NCI-H187 (cell line): ENCODE measurements at regions not wholly inside any gene's neighbourhood (a gene's known extent, or its start where the extent isn't known, plus 50 kb on each side); places are given as distances from the start of the nearest gene placed in this dataset.
A peak's percentile ranks its signal among the peaks of the same experiment; 100 is the strongest.

Experiments
- DNase-seq, 2 experiments: peaks; one replicate each; lab custom pipeline; 2025; lab: John Stamatoyannopoulos, UW

- no peak for DNase-seq
These were observed 205.2 kb upstream of the RTL1 start for GRCh38 chr14:101108579-101109346.

- no peak for DNase-seq
These were observed 205.8 kb upstream of the RTL1 start for GRCh38 chr14:101109347-101109638.

- peak in 1 of 2 experiments; percentile 32 for DNase-seq
These were observed 206.6 kb upstream of the RTL1 start for GRCh38 chr14:101109981-101110728.

GRCh38 chr14:101110729-101111619 is 207.5 kb upstream of the RTL1 start:
- no peak for DNase-seq

- no peak for DNase-seq
These were observed 208.2 kb upstream of the RTL1 start for GRCh38 chr14:101111620-101112290.

GRCh38 chr14:101112351-101113107 is 209.0 kb upstream of the RTL1 start:
- DNase-seq, result no peak

GRCh38 chr14:101113108-101113612 is 209.6 kb upstream of the RTL1 start:
- no peak for DNase-seq

- DNase-seq, result no peak
These were observed 210.6 kb upstream of the RTL1 start for GRCh38 chr14:101113835-101114725.

GRCh38 chr14:101114726-101115515 is 211.4 kb upstream of the RTL1 start:
- no peak for DNase-seq

GRCh38 chr14:101115652-101116051 is 212.1 kb upstream of the RTL1 start:
- no peak for DNase-seq

- DNase-seq, result no peak
These were observed 212.5 kb upstream of the RTL1 start for GRCh38 chr14:101116065-101116464.

GRCh38 chr14:101116486-101117130 is 213.1 kb upstream of the RTL1 start:
- DNase-seq, result no peak

GRCh38 chr14:101117543-101117942 is 214.0 kb upstream of the RTL1 start:
- DNase-seq, result no peak

GRCh38 chr14:101118233-101118632 is 214.7 kb upstream of the RTL1 start:
- DNase-seq, result no peak

GRCh38 chr14:101118746-101119591 is 215.4 kb upstream of the RTL1 start:
- no peak for DNase-seq

GRCh38 chr14:101119830-101120571 is 216.5 kb upstream of the RTL1 start:
- DNase-seq, result no peak
